ENCODE measurements at regions not wholly inside any gene's neighbourhood (a gene's known extent, or its start where the extent isn't known, plus 50 kb on each side); places are given as distances from the start of the nearest gene placed in this dataset.
"Not testable (repeated sequence)": the region's sequence is repeated elsewhere in the genome, so short reads cannot be mapped to it uniquely, and the experiment has no call there.

DNA sequence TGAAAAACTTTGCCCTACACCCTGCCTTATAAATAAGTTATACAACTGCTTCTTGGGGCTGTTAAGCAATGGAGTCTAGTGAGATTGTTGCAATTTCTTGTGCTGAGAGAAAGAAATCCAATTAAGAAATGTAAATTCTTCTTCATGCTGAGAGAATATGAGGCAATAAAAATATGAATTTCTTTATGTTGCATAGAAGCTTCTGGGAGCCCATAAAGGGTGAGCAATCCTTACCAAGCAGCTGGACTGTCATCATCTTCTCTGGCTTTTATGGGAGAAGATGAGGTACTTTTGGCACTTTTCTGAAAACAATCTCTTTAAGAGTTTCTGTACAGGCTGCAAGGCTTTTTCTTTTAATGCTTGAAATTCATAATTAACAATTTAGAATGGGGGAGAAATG, 204.3 kb downstream of the DMRTA1 start:
- DNase-seq (ENCODE audit: low read depth): peak; percentile 46

DNA sequence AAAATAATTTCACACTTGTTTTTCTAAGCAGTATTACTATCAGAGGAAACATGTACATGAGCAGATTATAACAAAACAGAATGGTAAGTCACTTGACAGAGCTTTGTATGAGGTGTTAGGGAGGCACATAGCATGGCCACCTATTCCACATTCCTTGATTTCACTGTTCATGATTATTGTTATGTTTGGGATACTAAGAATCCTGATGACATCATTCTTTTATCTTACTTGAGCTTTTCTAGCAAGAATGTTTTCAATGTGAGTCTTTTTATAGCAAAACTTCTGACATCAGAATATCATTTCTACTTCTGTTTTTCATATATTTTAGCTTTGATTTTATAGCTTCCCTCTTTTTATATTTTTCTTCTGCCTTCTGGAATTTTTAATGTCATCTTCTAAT, 208.2 kb downstream of the DMRTA1 start:
- no peak for DNase-seq (ENCODE audit: low read depth)

DNA sequence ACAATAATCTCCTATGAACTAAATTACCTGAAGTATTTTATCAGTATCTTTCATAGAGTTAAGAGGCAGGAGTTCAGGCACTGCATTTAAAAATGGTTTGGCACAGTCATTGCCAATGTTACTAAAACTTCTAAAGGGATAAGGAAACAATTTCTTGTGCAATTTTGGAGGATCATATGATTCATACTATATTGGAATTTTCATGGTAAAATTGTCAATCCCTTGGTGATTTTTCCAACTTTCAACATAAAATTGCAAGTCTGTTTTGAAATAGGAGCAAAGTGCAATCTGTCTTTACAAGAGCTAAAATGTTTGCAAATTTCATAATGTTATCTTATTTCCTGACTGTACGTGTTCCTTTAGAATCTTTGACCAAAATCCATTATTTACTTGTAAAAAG, 211.1 kb downstream of the DMRTA1 start:
- DNase-seq (ENCODE audit: low read depth): peak; percentile 72

DNA sequence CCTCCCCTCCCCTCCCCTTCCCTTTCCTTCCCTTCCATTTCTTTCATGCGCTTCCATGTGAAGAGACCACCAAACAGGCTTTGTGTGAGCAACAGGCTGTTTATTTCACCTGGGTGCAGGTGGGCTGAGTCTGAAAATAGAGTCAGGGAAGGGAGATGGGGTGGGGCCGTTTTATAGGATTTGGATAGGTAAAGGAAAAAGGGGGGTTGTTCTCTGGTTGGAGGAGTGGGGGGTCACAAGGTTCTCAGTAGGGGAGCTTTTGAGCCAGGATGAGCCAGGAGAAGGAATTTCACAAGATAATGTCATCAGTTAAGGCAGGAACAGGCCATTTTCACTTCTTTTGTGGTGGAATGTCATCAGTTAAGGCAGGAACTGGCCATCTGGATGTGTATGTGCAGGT, 211.9 kb downstream of the DMRTA1 start:
- not testable (repeated sequence) for DNase-seq (ENCODE audit: low read depth)

DNA sequence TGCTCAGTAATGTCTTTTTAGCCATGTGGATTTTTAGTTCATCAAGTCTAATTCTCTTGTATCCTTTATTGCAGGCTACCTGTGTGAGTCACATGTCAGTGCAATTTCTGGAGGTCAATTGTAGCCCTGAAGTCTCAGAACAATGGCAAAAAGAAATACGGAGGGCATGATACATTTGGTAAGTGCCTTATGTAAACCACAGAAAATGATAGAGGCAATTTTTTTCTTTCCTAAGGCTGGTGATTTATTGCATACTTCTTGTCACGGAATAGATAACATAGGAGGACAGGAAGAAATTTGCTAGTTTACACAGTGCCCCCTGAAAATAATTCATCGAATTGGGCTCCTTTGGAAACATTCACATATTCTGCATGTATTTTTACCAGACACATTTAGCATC, 235.9 kb downstream of the DMRTA1 start:
- no peak for DNase-seq (ENCODE audit: low read depth)

DNA sequence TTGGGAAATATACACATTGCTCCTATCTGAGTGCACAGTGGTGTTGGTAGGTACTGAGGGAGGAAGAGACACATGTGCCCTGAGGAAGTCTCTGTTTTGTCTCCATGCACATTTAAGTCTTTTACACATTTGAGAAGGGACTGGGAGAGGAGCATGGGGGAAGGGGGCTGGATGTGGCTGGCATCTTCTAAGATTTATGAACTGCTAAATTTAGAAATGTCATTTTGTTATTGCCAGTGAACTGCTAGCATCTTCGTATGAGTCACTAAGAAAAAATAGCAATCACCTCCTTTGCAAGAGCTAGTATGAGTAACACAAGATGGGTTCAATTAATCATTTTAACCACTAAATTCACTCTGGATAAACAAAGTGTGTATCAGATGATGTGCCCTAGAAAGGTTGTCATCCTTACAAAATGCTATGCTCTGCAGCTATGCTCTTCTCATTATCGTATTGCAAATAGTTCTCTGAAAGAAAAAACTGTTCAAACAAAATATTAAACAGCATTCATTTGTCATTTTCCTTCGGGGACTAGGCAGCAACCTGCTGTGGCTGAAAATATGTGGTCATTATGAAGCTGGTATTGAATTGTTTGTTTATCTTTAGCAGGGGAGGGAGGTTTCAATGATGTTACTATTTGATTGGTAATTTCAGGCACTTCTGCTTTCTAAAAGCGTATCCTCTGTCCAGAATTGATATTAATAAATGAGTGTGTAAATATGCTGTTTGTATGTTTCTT, 236.5 kb downstream of the DMRTA1 start:
- peak; percentile 84 for DNase-seq (ENCODE audit: low read depth)

DNA sequence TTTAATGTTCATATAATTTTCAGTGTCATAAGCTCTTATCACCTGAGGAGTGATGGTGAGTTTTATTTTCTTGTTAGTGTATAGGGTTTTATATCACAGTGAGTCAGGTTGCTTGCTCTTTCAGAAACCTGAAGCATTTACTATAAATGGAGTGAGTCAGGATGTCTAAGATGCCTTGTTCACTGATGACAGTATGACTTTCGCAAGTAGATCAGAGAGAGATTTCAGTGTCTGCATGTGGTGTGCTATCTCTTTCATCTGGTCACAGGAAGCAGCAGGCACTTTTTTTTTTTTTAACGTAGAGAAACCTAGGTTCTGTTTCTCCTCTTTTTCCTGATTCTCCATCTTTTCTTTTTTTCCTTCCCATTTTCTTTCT, 237.1 kb downstream of the DMRTA1 start:
- DNase-seq (ENCODE audit: low read depth): peak; percentile 73

DNA sequence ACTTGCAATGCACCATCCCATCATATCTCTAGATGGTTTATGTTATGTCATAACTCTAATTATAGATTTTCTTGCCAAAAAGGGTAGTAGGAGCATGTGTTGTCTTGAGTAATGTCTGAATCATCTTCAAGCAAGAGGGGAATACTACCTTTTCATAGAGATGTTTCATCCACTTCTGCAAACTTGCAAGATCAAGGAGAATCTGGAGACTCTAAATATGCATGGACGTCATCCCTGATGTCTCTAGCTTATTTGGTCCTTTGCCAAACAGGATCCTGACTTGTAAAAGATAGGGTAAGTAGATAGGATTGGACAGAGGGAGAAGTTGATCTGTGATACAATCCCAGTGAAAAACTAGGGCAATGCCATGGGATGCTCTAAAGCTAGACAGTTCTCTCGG, 246.5 kb downstream of the DMRTA1 start:
- no peak for DNase-seq (ENCODE audit: low read depth)

DNA sequence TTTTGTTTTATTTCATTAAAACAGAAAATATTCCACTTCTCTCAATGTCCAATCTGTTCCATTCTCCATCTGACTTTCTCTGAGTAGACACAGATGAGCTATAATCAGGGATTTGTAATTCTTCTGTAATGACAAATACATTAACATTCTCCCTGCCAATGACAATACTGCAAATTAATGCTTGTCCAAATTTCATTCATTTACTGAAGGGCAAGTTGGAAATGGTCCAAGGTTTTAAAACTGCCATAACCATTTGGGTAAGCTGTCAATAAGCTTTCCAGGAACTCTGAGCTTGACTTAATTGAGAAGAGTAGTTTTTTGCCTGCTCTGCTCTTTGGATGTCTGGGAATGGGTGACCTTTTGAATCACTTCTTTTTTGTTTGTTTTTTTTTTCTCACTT, 253.5 kb downstream of the DMRTA1 start:
- DNase-seq (ENCODE audit: low read depth): no peak

DNA sequence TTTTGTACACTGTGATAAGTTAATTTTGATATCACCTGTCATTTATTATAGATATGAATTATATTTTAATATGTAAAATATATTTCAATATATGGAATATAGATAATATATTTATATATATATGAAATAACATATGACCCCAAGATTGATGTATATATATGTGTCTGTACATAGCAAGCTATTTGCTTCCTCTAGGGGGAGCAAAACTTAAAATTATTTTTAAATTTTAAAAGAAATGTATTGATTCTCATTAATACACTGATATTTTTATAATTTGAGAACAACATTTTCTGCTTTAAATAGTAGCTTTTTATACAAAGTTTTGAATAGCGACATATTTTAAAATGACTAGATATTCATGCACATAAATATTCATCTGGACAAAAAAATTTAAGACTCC, 272.0 kb downstream of the DMRTA1 start:
- no peak for DNase-seq (ENCODE audit: low read depth)

DNA sequence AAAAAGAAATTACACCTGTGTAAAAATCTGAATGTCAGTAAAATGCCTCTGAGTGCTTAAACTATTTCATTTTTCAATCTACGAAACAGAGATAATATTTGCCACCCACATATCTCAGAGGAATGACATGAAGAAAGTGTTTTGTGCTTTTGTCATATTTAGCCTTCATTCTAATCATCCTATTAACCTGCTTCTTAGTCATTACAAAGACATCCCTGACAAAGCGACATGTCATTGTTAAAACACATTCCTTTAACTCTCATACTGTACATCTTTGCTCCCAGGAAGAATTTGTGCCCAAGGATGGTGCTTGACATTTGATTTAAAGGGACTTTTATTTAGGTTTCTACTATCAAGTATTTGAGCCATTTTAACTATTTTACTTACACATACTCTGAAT, 275.9 kb downstream of the DMRTA1 start:
- DNase-seq (ENCODE audit: low read depth): no peak

DNA sequence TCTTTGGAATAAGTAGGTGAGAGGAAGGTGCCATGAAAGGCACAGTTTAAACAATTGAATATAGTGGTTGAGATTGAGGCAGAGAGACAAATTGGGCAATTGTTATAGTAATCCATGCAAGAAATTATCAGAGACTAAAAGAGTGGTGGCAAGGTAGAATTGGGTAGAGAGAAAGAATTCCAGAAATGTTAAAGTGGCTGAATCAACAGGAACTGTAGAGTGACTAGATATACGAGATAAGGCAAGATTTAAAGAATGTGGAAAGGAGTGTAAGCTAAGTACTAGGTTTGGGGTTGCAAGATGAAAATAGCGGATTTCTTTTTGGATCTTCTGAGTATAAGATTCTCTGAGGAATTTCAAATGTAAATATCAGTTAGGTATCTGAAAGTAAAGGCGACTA, 285.2 kb downstream of the DMRTA1 start:
- DNase-seq (ENCODE audit: low read depth): no peak

DNA sequence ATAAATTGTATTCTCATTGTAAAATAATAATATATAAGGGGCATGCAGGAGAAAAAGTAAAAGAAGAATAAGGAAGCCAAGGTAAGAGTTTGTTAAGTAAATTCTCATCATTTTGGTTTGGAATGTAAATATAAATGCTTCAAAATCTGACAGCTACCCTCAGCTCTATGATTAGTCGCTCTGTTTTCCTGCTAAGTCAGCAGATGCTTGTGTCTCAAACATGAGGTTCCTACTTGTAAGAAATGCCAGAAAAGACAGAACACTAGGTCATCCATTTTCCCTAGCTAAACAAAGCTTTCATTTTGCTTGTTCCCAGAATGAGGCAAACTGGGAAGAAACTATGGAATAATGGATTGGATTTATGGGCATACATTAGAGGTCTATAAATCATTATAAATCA, 293.1 kb downstream of the DMRTA1 start:
- DNase-seq (ENCODE audit: low read depth): no peak

DNA sequence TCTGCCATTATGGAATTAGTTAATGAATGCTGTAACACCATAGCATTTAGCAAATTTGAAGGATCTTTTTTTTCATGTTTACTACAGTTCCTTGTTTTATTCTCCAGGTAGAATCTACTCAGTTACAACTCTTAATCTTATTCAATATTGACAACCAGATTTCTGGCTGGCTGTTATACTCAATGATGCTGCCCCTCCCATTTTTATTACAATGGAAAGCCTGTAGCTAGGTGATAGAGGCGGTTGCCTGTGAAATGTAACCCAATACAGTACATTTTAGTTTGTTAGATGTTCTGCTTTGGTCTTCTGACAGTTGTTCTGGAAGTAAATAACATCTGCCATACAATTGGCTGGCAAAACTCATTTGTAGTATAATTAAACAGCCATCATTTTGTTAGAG, 294.2 kb downstream of the DMRTA1 start:
- no peak for DNase-seq (ENCODE audit: low read depth)

DNA sequence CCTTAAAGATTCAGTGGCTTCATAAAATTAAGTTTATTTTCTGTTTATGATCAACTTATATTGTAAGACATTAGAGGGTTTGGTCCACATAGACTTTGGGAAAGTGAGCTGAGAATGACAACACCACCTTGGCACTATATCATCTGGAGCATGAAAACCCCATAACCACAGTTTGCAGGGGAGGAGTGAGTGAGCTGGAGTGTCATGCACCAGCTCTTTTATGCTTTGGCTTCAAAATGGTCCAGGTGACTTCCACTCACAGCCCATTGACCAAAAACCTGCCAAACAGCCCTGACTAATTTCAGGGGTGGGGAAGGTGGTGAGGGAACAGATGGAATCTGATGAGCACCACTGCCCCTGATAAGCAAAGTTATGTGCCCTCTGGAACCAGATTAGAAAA, 295.8 kb downstream of the DMRTA1 start:
- no peak for DNase-seq (ENCODE audit: low read depth)

DNA sequence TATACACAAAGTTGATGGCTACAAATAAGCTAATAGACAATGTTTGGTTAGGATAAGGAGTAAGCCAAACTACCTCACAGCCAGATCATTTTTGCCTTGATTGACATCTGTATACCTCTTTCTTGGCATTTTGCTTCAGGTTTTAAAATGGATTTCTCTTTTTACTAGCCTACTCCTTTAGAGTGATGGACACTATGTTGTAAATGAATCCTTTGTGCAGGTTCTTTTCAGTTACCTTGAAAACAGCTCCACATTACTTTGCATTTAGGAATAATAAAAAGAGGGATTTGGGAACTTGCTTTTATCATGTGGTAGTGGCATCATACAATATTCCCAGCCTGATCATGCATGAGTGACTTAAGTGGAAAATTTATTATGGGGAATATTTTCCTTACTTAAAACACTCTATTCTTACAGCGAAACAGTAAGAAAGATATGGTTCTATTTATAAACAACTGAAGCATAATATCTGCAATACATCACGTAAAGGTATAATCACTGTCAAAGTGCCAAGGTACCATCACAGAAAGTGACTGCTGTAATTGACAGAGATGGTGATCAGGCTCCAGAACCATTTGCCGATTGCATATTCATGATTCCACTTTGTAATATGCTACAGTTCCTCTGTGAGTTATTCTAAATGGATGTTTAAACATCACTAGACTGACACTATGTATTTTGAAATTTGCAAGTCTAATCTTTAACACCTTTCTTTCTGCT, 327.0 kb downstream of the DMRTA1 start:
- no peak for DNase-seq (ENCODE audit: low read depth)

DNA sequence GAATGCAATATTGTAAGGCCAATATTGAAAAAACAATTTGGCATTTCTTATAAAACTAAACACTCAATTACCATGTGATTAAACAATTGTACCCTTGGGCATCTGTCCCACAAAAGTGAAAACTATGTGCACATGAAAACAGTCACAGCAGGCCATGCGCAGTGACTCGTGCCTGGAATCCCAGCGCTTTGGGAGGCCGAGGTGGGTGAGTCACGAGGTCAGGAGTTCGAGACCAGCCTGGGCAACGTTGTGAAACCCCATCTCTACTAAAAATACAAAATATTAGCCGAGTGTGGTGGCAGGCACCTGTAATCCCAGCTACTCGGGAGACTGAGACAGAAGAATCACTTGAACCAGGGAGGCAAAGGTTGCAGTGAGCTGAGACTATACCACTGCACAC, 343.7 kb downstream of the DMRTA1 start:
- DNase-seq (ENCODE audit: low read depth): no peak

DNA sequence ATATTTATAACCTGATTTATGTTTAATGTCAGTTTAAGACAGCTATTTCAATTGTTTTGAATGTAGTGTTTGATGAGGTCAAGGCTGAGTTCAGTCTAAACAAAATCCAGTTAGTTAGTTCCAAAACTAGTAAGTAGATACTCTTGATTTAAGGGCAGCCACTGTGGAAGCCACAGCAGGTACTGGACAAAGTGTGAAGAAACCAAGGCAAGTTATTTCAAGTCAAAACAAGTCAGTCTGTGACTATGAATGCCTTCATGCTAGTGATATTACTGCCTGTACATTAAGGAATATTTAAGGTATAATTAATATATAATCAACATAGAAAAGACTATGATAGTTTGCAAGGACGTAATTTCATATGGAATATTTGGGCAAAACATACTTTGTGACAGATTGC, 362.3 kb downstream of the DMRTA1 start:
- DNase-seq (ENCODE audit: low read depth): no peak

DNA sequence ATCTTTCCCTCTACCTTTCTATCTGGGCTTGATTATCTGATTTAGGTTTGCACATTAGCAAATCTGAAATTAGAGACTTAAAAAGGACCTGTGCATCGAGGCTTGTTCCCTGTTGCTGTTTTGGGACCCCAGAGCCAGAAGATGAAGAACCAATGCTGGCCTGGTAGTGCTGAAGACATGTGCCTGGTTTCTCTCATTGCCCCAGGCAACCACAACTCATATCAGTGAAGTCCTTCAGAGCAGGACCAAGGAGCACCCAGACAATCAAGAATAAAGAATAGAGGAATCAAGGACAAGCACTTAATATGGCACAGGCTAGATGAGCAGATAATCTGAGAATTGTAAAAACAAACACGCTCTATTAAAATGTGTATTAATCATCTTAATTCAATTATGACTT, 362.7 kb downstream of the DMRTA1 start:
- DNase-seq (ENCODE audit: low read depth): no peak

DNA sequence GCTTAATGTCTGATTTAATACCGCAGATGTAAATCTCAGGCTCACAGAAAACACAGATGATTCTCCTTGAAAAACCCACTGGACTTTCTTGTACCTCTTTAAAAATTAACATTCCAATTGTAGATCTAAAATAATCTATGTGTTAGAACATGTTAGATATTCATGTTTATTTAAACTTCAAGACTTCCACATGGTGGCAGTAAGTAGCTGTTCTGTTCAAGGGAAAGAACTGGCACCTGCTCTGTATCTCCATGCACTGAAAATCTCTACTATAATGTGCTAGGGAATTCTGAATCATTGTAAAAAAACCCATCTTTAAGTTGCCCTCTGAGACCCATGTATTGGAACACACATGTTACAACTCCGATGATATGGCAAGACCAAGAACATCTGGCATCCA, 366.9 kb downstream of the DMRTA1 start:
- peak; percentile 8 for DNase-seq (ENCODE audit: low read depth)

DNA sequence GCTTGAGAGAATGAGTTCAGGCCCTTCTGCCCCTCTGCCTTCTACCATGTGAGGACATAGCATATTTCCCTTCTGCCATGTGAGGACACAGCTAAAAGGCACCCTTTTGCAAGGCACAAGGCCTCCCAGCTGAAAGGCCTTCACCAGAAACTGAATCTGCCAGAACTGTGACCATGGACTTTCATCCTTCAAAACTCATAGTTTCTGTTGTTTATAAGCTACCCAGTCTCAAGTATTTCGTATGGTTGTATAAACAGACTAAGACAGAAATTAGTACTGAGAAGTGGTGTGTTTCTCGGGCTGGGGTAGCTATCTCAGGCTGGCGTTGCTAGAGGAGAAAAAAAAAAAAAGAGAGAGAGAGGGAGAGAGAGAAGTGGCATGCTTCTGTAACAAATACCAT, 368.6 kb downstream of the DMRTA1 start:
- DNase-seq (ENCODE audit: low read depth): no peak

DNA sequence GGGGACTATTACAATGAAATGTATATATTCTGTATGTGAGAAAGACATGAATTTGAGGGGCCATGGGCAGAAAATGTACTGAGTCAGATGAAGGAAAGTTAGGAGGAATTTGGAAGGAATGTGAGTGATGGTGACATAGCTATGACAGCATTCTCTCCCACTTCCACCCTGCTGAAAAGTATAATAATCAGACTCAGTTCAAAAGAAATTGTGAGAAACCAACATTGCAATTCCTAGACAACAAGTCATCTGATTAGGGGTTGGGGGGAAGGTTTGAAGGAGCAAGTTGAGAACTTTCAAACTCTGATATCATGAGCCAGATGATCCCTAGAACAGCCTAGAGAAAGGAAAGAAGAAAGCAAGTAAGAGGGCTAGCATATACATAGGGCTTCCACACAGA, 370.6 kb downstream of the DMRTA1 start:
- no peak for DNase-seq (ENCODE audit: low read depth)

DNA sequence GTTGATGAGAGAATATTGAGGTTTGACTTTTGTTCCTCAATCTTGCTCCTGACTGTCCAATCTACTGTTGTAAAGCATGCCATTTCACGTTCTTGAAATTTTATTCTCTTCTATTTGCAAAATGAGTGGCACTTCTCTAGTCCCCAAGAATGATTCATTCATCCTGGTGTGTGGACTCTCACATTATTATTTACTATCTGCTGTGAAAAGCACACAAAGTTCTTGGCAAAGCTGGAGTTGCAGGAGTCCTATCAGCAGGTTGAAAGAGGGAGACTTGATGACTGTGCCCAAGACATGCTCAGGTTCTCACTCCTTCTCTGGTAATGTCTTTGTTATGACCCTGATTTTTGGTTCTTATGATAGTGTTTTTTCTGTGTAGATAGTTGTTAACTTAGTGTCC, 382.6 kb downstream of the DMRTA1 start:
- no peak for DNase-seq (ENCODE audit: low read depth)

DNA sequence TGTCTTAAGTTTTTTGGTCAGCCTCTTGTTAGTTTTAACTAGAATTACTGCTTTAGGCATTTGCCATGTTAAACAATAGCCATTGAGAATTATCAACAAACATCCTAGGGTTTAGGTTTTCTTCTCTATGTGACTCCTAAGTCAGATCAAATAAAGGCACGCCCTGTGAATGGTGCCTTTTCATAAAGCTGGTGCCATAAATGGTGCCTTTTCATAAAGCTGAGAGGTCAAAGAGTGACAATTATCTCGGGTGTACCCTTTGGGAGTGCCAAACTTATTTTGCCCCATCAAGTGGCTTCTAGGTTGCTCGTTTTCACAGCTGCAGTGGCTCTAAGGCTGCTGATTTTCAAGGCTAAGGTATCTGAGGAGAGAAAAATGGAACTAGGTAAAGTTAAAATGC, 391.6 kb downstream of the DMRTA1 start:
- DNase-seq (ENCODE audit: low read depth): no peak

Data from fibroblast of gingiva (primary cell).